Breast epithelium (tissue), 3 donors: ENCODE measurements at regions not wholly inside any gene's neighbourhood (a gene's known extent, or its start where the extent isn't known, plus 50 kb on each side); places are given as distances from the start of the nearest gene placed in this dataset.

Source experiments
- CTCF ChIP-seq, 3 donors: fragments of 450-650 bp; IDR thresholded peaks; one replicate each; pipeline ENCODE4 v1.5.1; 2016 to 2017; ENCODE audit warnings: antibody characterized with exemption in 3 of 3, mild to moderate bottlenecking in 3 of 3, moderate library complexity in 3 of 3
- POLR2AphosphoS5 ChIP-seq, 3 donors: sonication (generic); formaldehyde crosslinking; IDR thresholded peaks; one replicate each; pipeline ENCODE4 v1.6.1; 2017; ENCODE audit warnings: antibody characterized with exemption in 3 of 3

DNA sequence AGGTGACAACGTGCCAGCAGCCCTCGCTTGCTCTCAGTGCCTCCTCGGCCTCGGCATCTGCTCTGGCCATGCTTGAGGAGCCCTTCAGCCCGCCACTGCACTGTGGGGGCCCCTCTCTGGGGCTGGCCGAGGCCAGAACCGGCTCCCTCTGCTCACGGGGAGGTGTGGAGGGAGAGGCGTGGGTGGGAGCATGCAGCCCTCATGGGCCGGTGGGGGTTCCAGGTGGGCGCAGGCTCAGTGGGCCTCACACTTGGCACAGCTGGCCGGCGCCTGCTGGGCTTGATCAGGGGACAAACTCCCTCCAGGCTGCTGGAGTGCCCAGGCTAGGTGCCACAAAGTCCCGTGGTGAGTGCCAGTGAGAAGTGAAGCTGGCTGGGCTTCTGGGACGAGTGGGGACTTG, 566.6 kb upstream of the ID4 start:
- no peak for TF ChIP-seq CTCF (IDR thresholded peaks at IDR 0.05)
- TF ChIP-seq POLR2AphosphoS5 (IDR thresholded peaks at IDR 0.05), result no peak
